GM12873 (cell line): ENCODE measurements at regions not wholly inside any gene's neighbourhood (a gene's known extent, or its start where the extent isn't known, plus 50 kb on each side); places are given as distances from the start of the nearest gene placed in this dataset.

Experiments used
- TF ChIP-seq, protein P1 (sequence below): IDR thresholded peaks from 2 replicates; pipeline ENCODE4 v1.5.1; 2012; ENCODE audit warnings: low read depth, mild to moderate bottlenecking, moderate library complexity, low read length, control low read depth; ENCODE audit not compliant: insufficient read depth; ENCODE audit errors: missing control alignments

DNA sequence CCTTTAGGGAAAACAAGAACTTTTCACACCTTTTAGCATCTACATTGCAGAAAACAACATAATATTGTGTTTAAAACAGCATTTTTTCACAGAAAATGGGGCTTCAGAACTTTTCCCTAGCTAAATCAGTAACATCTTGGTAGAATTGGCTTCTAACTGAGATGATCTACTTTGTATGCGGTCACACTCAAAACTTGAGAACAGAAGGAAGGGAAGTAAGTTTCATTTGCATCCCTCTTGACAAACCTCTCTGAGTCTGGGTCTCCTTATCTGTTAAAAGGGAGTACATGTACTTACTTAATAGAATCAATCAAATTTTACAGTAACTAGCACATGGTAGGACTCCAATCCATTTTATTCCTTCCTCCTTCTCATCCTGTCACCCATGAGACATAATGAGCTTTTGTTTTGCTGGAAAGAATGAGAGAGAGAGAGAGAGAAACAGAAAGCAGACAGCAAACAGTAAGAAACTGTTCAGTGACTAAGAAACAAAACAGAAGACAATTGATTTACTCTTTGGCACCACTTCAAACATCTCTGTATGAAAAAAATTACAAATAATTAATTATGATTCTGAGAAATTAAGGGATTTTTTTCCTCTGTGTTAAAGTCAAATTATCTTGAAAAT, 387.3 kb downstream of the SATB2 start:
- TF ChIP-seq, protein P1, sequence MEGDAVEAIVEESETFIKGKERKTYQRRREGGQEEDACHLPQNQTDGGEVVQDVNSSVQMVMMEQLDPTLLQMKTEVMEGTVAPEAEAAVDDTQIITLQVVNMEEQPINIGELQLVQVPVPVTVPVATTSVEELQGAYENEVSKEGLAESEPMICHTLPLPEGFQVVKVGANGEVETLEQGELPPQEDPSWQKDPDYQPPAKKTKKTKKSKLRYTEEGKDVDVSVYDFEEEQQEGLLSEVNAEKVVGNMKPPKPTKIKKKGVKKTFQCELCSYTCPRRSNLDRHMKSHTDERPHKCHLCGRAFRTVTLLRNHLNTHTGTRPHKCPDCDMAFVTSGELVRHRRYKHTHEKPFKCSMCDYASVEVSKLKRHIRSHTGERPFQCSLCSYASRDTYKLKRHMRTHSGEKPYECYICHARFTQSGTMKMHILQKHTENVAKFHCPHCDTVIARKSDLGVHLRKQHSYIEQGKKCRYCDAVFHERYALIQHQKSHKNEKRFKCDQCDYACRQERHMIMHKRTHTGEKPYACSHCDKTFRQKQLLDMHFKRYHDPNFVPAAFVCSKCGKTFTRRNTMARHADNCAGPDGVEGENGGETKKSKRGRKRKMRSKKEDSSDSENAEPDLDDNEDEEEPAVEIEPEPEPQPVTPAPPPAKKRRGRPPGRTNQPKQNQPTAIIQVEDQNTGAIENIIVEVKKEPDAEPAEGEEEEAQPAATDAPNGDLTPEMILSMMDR = no peak

GRCh38 chr2:199064201-199064600, 393.5 kb downstream of the SATB2 start:
- TF ChIP-seq, protein P1 = no peak

- TF ChIP-seq, protein P1 = no peak
These were observed 399.8 kb downstream of the SATB2 start for GRCh38 chr2:199057936-199058335.

DNA sequence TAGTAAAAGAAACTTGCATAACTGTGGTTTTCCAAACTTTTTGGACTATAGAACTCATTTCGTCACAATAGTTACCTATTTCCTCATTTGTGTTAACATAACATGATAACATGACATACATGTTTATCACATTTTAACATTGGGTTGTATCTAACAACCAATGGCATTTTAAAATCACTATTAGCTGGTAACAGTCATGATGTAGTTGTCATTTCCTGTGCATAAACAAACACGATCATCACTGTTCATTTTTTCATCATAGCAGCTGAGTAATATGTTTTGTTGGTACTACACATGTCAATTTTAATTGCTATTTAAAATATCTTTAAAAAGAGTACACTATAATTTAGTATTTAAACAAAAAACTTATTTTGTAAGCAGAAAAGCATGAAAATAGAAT, 402.4 kb downstream of the SATB2 start:
- TF ChIP-seq, protein P1 = no peak

DNA sequence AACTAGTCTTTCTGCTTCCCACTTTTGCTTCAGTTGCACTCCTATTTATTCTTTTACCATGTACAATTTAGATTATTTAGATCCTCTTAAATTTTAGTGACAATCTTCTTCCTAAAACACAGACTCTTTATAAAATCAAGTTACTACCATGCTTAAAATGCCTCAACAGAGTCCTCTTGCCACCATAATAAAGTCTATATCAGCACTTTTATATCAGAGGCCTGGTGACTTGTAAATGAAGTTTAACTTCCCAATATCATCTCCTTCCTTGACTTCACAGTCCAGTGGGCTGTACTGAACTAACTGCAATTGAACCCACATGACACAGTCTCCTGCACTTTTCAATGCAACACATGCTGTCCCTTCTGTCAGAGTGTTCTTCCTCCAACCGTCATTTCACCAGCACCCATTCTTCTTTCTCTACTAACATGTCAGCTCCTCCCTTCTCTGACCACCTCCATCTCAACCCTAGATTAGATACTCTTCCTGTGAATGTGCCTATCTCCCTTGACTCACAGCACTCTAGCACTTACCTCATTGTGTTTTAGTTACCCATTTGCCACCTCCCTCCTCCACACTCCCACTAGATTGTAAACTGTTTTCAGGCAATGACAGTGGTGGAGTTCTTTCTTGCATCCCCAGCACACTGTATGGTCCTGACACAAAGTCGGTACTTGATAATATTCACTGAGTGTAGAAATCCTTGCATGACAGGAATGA, 414.9 kb downstream of the SATB2 start:
- TF ChIP-seq, protein P1 = no peak

GRCh38 chr2:199040522-199040921, 417.2 kb downstream of the SATB2 start:
- TF ChIP-seq, protein P1 = no peak

DNA sequence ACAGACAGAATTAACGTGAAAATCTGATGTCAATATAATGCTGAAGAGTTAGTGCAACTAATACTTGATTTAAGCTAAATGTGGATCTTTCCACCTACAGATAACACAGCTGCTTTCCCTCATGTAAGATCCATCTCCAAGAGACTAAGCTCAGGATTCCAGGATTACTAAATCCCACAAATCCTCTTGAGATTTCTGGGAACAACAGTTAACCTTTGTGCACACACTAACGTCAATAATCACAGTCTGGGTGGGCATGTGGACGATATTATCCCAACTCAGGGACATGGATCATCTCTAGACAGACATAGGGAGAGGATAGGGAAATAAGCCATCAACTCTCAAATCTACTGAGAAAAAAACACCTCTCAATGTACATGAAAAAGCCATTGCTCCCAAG, 432.6 kb downstream of the SATB2 start:
- TF ChIP-seq, protein P1 = no peak
